Spleen (tissue), 11 donors: ENCODE measurements at regions not wholly inside any gene's neighbourhood (a gene's known extent, or its start where the extent isn't known, plus 50 kb on each side); places are given as distances from the start of the nearest gene placed in this dataset.

Experiments
- DNase-seq: peaks from one replicate; pipeline ENCODE4 v3.0.0-alpha.2; 2020
- H3K27ac ChIP-seq, 8 donors: fragments of 200-600 bp; sonication (generic) in 7 of 8; 1 replicate in 4 of 8; 2 replicates in 4 of 8; pipeline versions ENCODE4 v1.5.0 to v1.8.0; 2016 to 2021; ENCODE audit warnings: inconsistent platforms in 4 of 8, mild to moderate bottlenecking in 4 of 8, moderate library complexity in 1 of 8
- H3K27me3 ChIP-seq, 7 donors: fragments of 200-600 bp; sonication (generic) in 6 of 7; replicated peaks in 1 of 7; 1 replicate in 4 of 7; 2 replicates in 3 of 7; pipeline versions ENCODE4 v1.5.0 to v1.8.0; 2016 to 2021; ENCODE audit warnings: inconsistent platforms in 3 of 7, mild to moderate bottlenecking in 1 of 7
- H3K36me3 ChIP-seq, 6 donors: fragments of 200-600 bp; sonication (generic) in 5 of 6; 1 replicate in 4 of 6; 2 replicates in 2 of 6; pipeline versions ENCODE4 v1.5.0 to v1.8.0; 2016 to 2021; ENCODE audit warnings: inconsistent platforms in 2 of 6
- H3K4me1 ChIP-seq, 6 donors: fragments of 200-600 bp; sonication (generic) in 5 of 6; 1 replicate in 3 of 6; 2 replicates in 3 of 6; pipeline versions ENCODE4 v1.5.0 to v1.8.0; 2016 to 2021; ENCODE audit warnings: inconsistent platforms in 3 of 6
- H3K4me3 ChIP-seq, 8 donors: fragments of 200-600 bp; sonication (generic) in 7 of 8; 1 replicate in 4 of 8; 2 replicates in 4 of 8; pipeline versions ENCODE4 v1.5.0 to v1.8.0; 2016 to 2021; ENCODE audit warnings: inconsistent platforms in 4 of 8, mild to moderate bottlenecking in 4 of 8, moderate library complexity in 2 of 8
- H3K9me3 ChIP-seq, 8 donors: fragments of 200-600 bp; sonication (generic) in 7 of 8; 1 replicate in 4 of 8; 2 replicates in 4 of 8; pipeline versions ENCODE4 v1.5.0 to v1.8.0; 2016 to 2021; ENCODE audit warnings: inconsistent platforms in 4 of 8
- CTCF ChIP-seq, 11 experiments: fragments of 200-600 bp in 7 of 11; fragments of 450-650 bp in 4 of 11; sonication (generic) in 4 of 11; IDR thresholded peaks in 8 of 11; conservative IDR thresholded peaks in 3 of 11; 1 replicate in 7 of 11; 2 replicates in 4 of 11; pipeline versions ENCODE4 v1.4.0 to v1.8.0; 2016 to 2021; ENCODE audit warnings: antibody characterized with exemption in 11 of 11, inconsistent platforms in 4 of 11, mild to moderate bottlenecking in 1 of 11
- POLR2A ChIP-seq, 3 donors: fragments of 450-650 bp; IDR thresholded peaks; one replicate each; pipeline ENCODE4 v1.5.1; 2017; ENCODE audit warnings: antibody characterized with exemption in 3 of 3, mild to moderate bottlenecking in 1 of 3
- POLR2AphosphoS5 ChIP-seq, 3 donors: sonication (generic); formaldehyde crosslinking; IDR thresholded peaks; one replicate each; pipeline ENCODE4 v1.5.1; 2017; ENCODE audit warnings: antibody characterized with exemption in 3 of 3
- WGBS, 5 donors: extraction: QIAGEN DNeasy Blood & Tissue Kit in 3 of 5; methylation state at CpG; one replicate each; pipeline versions ENCODE4 v1.1.5 to v1.1.7; 2013 to 2018; 5-methylcytosine and 5-hydroxymethylcytosine counted together
- intact Hi-C: fragments of 100-400 bp; cut with DNase I; formaldehyde crosslinking; loops from one replicate; pipeline ENCODE4 v1.15.0; 2023; ENCODE audit warnings: low total_unique reads
- donor health status: healthy with polysubstance abuse.
- donor health status: DM: no; HTN: no; CAD: no; lungs with moderate emphysema.
- donor health status: DM: no; HTN: no; CAD: no.
- donor health status: Bipolar disorder and iron deficiency.
- donor health status: healthy.
- donor health status: DM: no; HTN: no; CAD: no.
- donor health status: DM: yes; HTN: yes; CAD: no.

GRCh38 chr5:40165789-40166728, 513.7 kb upstream of the PTGER4 start:
- H3K9me3 ChIP-seq, result peaks cover 0 to 13% (median 10%) of the 10 kb centered on the region in 8 donors

GRCh38 chr5:40165106-40165788, 514.5 kb upstream of the PTGER4 start:
- TF ChIP-seq POLR2AphosphoS5 (IDR thresholded peaks at IDR 0.05), result no peak
- no peak for TF ChIP-seq CTCF (IDR thresholded peaks at IDR 0.05 in 8 of 11, conservative IDR thresholded peaks at IDR 0.05 in 3 of 11)
- no peak for TF ChIP-seq POLR2A (IDR thresholded peaks at IDR 0.05)
- WGBS, 5 donors, result 92 to 97% (median 96%) methylated on average over 2 to 6 of the region's 6 CpGs
- no peaks in the 10 kb centered on the region for H3K27me3 ChIP-seq
- peak; percentile 64 for DNase-seq
- H3K4me1 ChIP-seq, result no peaks in the 10 kb centered on the region
- no peaks in the 10 kb centered on the region for H3K36me3 ChIP-seq
- intact Hi-C loops, result no loop called here
- no peak overlapping the region for H3K27ac ChIP-seq
- H3K4me3 ChIP-seq, result no peak overlapping the region
- peaks cover 0 to 7% (median 3%) of the 10 kb centered on the region in 8 donors for H3K9me3 ChIP-seq

More at GRCh38 chr5:40165789-40166728, 513.7 kb upstream of the PTGER4 start:
- no peaks in the 10 kb centered on the region for H3K4me1 ChIP-seq
- TF ChIP-seq CTCF (IDR thresholded peaks at IDR 0.05 in 8 of 11, conservative IDR thresholded peaks at IDR 0.05 in 3 of 11) (no peak), POLR2AphosphoS5 (IDR thresholded peaks at IDR 0.05) (no peak), POLR2A (IDR thresholded peaks at IDR 0.05) (no peak)
- no peaks in the 10 kb centered on the region for H3K27me3 ChIP-seq
- 72 to 82% (median 76%) methylated on average over 7 of the region's 7 CpGs for WGBS, 5 donors
- no peak for DNase-seq
- intact Hi-C loops, result no loop called here
- H3K4me3 ChIP-seq, result no peak overlapping the region
- no peaks in the 10 kb centered on the region for H3K36me3 ChIP-seq
- H3K27ac ChIP-seq, result no peak overlapping the region

- TF ChIP-seq POLR2A (IDR thresholded peaks at IDR 0.05), result no peak
- no peak for TF ChIP-seq CTCF (IDR thresholded peaks at IDR 0.05 in 8 of 11, conservative IDR thresholded peaks at IDR 0.05 in 3 of 11)
- no peak for TF ChIP-seq POLR2AphosphoS5 (IDR thresholded peaks at IDR 0.05)
- intact Hi-C loops, result no loop called here
- no peak for DNase-seq
- Histone ChIP-seq H3K27me3 (no peaks in the 10 kb centered on the region), H3K9me3 (no peaks in the 10 kb centered on the region), H3K36me3 (no peaks in the 10 kb centered on the region), H3K27ac (no peak overlapping the region), H3K4me3 (no peak overlapping the region), H3K4me1 (no peaks in the 10 kb centered on the region)
- WGBS, 5 donors, result 92 to 97% (median 95%) methylated on average over 7 of the region's 7 CpGs
These were observed 519.3 kb upstream of the PTGER4 start for GRCh38 chr5:40160435-40160834.

DNA sequence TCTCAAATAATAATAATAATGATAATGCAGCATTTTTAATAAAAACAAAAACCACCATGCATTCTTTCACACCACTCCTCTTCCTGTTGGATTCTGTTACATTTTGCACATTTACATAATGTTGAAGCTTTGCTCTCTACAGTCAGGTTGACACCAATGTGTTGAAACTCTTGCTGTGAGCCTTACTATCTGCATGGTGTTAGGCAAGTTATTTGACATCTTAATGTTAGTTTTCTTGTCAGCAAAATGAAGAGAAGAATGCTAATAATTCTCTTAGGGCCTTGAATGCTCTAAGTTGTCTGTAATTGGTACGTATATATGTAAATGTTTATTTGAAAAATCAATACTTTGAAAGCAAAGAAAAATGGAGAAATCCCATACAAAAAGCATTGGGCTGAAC, 525.5 kb upstream of the PTGER4 start:
- no peaks in the 10 kb centered on the region for H3K4me1 ChIP-seq
- no peaks in the 10 kb centered on the region for H3K36me3 ChIP-seq
- H3K27ac ChIP-seq, result no peak overlapping the region
- intact Hi-C loops, result no loop called here
- no peaks in the 10 kb centered on the region for H3K9me3 ChIP-seq
- no peaks in the 10 kb centered on the region for H3K27me3 ChIP-seq
- no peak for TF ChIP-seq POLR2A (IDR thresholded peaks at IDR 0.05)
- TF ChIP-seq CTCF (IDR thresholded peaks at IDR 0.05 in 8 of 11, conservative IDR thresholded peaks at IDR 0.05 in 3 of 11), result no peak
- TF ChIP-seq POLR2AphosphoS5 (IDR thresholded peaks at IDR 0.05), result no peak
- 77 to 95% (median 91%) methylated on average over 1 of the region's 1 CpG for WGBS, 5 donors
- no peak for DNase-seq
- H3K4me3 ChIP-seq, result no peak overlapping the region
